ENCODE measurements at regions not wholly inside any gene's neighbourhood (a gene's known extent, or its start where the extent isn't known, plus 50 kb on each side); places are given as distances from the start of the nearest gene placed in this dataset.

DNA sequence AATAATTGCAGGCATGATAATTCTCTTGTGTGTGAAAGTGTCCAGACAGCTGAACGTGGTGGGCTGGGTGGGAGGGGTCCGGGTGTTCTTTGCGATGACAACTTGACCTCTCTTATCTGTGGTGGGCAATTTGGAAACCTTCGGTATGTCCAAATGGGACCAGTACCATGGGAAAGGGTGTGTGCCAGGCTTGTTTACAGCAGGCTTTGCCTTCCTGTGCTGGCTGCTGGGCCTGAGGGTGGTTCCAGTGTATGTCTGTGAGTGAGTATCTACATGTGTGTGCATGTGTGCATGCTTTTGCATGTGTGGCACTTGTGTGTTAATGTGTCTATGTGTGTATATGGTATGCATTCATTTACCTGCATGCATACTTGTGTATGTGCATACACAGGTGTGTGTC lies 166.4 kb downstream of the GADD45G start:
- no peaks in the 10 kb centered on the region for H3K9me3 ChIP-seq
- intact Hi-C loops (cut with DNase I), result no loop called here
- H3K27me3 ChIP-seq (replicated peaks; ENCODE audit: insufficient read depth), result no peaks in the 10 kb centered on the region
- H3K4me1 ChIP-seq (replicated peaks), result no peaks in the 10 kb centered on the region
- no peak for DNase-seq (ENCODE audit: low spot score)
- no peak overlapping the region for H3K27ac ChIP-seq
- 55% methylated on average over 4 of the region's 4 CpGs for WGBS
- TF ChIP-seq CTCF (IDR thresholded peaks at IDR 0.05), result no peak
- no peak overlapping the region for H3K4me3 ChIP-seq
- H3K36me3 ChIP-seq, result no peaks in the 10 kb centered on the region

GRCh38 chr9:89773170-89773569 lies 168.4 kb downstream of the GADD45G start:
- H3K27me3 ChIP-seq (replicated peaks; ENCODE audit: insufficient read depth), result no peaks in the 10 kb centered on the region
- H3K36me3 ChIP-seq, result no peaks in the 10 kb centered on the region
- H3K4me1 ChIP-seq (replicated peaks), result no peaks in the 10 kb centered on the region
- no peak for DNase-seq (ENCODE audit: low spot score)
- 94% methylated on average over 8 of the region's 8 CpGs for WGBS
- intact Hi-C loops (cut with DNase I), result no loop called here
- TF ChIP-seq POLR2A (IDR thresholded peaks at IDR 0.05) (no peak), POLR2AphosphoS5 (IDR thresholded peaks at IDR 0.05) (no peak), CTCF (IDR thresholded peaks at IDR 0.05) (no peak)
- no peaks in the 10 kb centered on the region for H3K9me3 ChIP-seq
- H3K4me3 ChIP-seq, result no peak overlapping the region
- no peak overlapping the region for H3K27ac ChIP-seq

DNA sequence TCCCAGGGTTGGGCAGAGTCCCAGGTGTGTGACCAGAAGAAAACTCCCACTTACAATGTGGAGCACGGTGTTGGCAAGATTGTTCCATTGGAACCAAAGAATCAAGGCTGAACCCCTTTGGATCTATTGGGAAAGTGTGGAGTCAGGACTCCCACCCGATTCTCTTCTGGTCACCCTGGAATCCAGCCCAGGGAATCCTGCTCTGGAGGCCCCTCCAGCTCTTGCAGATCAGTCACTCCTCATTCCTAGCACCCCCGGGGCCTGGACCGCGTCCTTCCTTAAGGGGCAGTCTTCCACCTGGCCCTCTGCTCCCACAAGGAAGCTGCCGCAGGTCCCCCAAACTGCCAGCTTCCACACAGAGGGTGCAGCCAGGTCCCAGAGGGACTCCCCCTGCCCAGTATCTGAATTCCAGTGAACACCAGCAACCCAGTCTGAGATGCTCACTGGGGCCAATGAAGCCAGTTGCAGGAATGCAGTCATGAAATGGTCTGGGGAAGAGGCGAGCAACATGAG lies 170.1 kb downstream of the GADD45G start:
- H3K27ac ChIP-seq, result no peak overlapping the region
- H3K9me3 ChIP-seq, result no peaks in the 10 kb centered on the region
- no peak for DNase-seq (ENCODE audit: low spot score)
- H3K4me3 ChIP-seq, result no peak overlapping the region
- H3K36me3 ChIP-seq, result no peaks in the 10 kb centered on the region
- H3K4me1 ChIP-seq (replicated peaks), result no peaks in the 10 kb centered on the region
- intact Hi-C loops (cut with DNase I), result no loop called here
- 94% methylated on average over 7 of the region's 7 CpGs for WGBS
- no peaks in the 10 kb centered on the region for H3K27me3 ChIP-seq (replicated peaks; ENCODE audit: insufficient read depth)
- no peak for TF ChIP-seq POLR2AphosphoS5 (IDR thresholded peaks at IDR 0.05)
- no peak for TF ChIP-seq POLR2A (IDR thresholded peaks at IDR 0.05)
- no peak for TF ChIP-seq CTCF (IDR thresholded peaks at IDR 0.05)

- Histone ChIP-seq H3K9me3 (no peaks in the 10 kb centered on the region), H3K36me3 (no peaks in the 10 kb centered on the region), H3K27ac (no peak overlapping the region), H3K4me3 (no peak overlapping the region), H3K27me3 (replicated peaks; ENCODE audit: insufficient read depth) (no peaks in the 10 kb centered on the region), H3K4me1 (replicated peaks) (no peaks in the 10 kb centered on the region)
- TF ChIP-seq POLR2AphosphoS5 (IDR thresholded peaks at IDR 0.05), result no peak
- no peak for TF ChIP-seq CTCF (IDR thresholded peaks at IDR 0.05)
- TF ChIP-seq POLR2A (IDR thresholded peaks at IDR 0.05), result no peak
- WGBS, result 89% methylated on average over 6 of the region's 6 CpGs
- no peak for DNase-seq (ENCODE audit: low spot score)
- intact Hi-C loops (cut with DNase I), result no loop called here
These were observed 170.8 kb downstream of the GADD45G start for GRCh38 chr9:89775641-89776040.

DNA sequence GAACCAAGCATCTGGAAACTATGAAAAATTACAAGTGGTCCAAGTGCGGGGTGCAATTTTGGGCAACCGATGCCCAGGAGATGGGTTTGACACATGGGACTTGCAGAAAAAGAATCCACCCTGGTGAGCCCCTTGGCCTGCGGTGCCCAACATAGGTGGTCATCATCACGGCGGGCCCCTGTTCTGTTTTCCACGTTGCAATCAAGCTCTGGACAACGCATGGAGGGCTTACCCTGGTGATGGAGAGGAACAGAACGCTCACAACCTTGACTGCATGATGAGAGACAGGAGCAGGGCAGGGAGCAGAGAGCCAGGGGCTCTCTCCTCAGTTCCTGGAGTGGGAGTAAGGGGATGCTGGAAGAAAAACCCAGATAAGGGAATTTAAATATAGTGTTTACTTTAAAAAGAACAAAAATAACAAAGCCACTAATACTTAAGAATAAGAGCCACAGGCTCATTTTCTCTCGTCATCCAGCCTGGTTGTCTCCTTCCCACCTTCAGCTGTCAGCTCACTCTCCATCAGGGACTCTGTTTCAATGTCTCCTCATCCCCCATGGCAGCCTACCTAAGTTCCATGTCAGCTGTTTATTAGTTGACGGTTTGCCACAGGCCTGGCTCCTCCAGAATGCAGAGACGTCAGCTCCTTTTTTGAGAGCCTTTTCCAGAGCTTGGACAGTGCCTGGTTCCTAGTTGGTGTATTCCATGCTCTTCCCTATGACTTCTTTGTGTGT lies 172.1 kb downstream of the GADD45G start:
- TF ChIP-seq POLR2A (IDR thresholded peaks at IDR 0.05), result no peak
- TF ChIP-seq CTCF (IDR thresholded peaks at IDR 0.05), result no peak
- TF ChIP-seq POLR2AphosphoS5 (IDR thresholded peaks at IDR 0.05), result no peak
- Histone ChIP-seq H3K27me3 (replicated peaks; ENCODE audit: insufficient read depth) (no peaks in the 10 kb centered on the region), H3K9me3 (no peaks in the 10 kb centered on the region), H3K36me3 (no peaks in the 10 kb centered on the region), H3K4me3 (no peak overlapping the region), H3K27ac (no peak overlapping the region), H3K4me1 (replicated peaks) (no peaks in the 10 kb centered on the region)
- DNase-seq (ENCODE audit: low spot score), result no peak
- WGBS, result 82% methylated on average over 11 of the region's 11 CpGs
- intact Hi-C loops (cut with DNase I), result no loop called here
